CD4-positive, alpha-beta T cell (primary cell): ENCODE measurements at regions not wholly inside any gene's neighbourhood (a gene's known extent, or its start where the extent isn't known, plus 50 kb on each side); places are given as distances from the start of the nearest gene placed in this dataset.

Experiments
- ATAC-seq: fragments of 200-7000 bp; cut with Tn5 transposase; one replicate; pipeline ENCODE4 v1.10.0; 2022; ENCODE audit warnings: mild to moderate bottlenecking; ENCODE audit not compliant: poor library complexity
- CTCF ChIA-PET: fragments of 350-600 bp; sonication (Branson Sonifier 250); formaldehyde crosslinking; loops from one replicate; lab custom pipeline; 2021; ENCODE audit warnings: antibody characterized with exemption, inconsistent platforms; lab: Charles Lee
- POLR2A ChIA-PET: fragments of 350-600 bp; sonication (Branson Sonifier 250); formaldehyde crosslinking; loops from one replicate; lab custom pipeline; 2021; ENCODE audit warnings: antibody characterized with exemption, inconsistent platforms; lab: Charles Lee
- DNase-seq, 14 experiments: peaks; one replicate each; pipeline ENCODE4 v3.0.0-alpha.2; 2013 to 2020; ENCODE audit warnings: mixed read lengths in 2 of 14
- H3K27ac ChIP-seq, 2 donors: one replicate each; pipeline versions ENCODE4 v1.5.1 to v1.7.0; 2013; ENCODE audit warnings: low read length in 2 of 2, low read depth in 1 of 2, mild to moderate bottlenecking in 1 of 2
- H3K27me3 ChIP-seq, 2 experiments: 1 replicate in 1 of 2; 2 replicates in 1 of 2; pipeline versions ENCODE4 v1.6.1 to v1.7.0; 2013; ENCODE audit warnings: low read length in 2 of 2, control low read depth in 1 of 2, mild to moderate bottlenecking in 1 of 2, moderate library complexity in 1 of 2; ENCODE audit not compliant: insufficient read depth in 2 of 2, control insufficient read depth in 1 of 2
- H3K36me3 ChIP-seq: one replicate; pipeline ENCODE4 v1.6.1; 2013; ENCODE audit warnings: low read length, control low read depth; ENCODE audit not compliant: insufficient read depth
- H3K4me1 ChIP-seq: one replicate; pipeline ENCODE4 v1.6.1; 2013; ENCODE audit warnings: low read length, control low read depth; ENCODE audit not compliant: insufficient read depth
- H3K4me3 ChIP-seq: one replicate; pipeline ENCODE4 v1.5.1; 2013; ENCODE audit warnings: mild to moderate bottlenecking, low read length, moderate library complexity
- H3K9me3 ChIP-seq, 2 experiments: 1 replicate in 1 of 2; 2 replicates in 1 of 2; pipeline versions ENCODE4 v1.6.1 to v1.7.0; 2013; ENCODE audit warnings: low read length in 2 of 2, mild to moderate bottlenecking in 2 of 2, control low read depth in 1 of 2, moderate library complexity in 1 of 2; ENCODE audit not compliant: control insufficient read depth in 1 of 2, insufficient read depth in 1 of 2
- H3K27ac Mint-ChIP-seq: one replicate; pipeline ENCODE4 v1.8.0; 2020; ENCODE audit warnings: mixed read lengths
- H3K27me3 Mint-ChIP-seq: one replicate; pipeline ENCODE4 v1.8.0; 2021; ENCODE audit warnings: mixed read lengths
- H3K36me3 Mint-ChIP-seq: one replicate; pipeline ENCODE4 v1.8.0; 2021; ENCODE audit warnings: low read depth, mixed read lengths
- H3K4me1 Mint-ChIP-seq: one replicate; pipeline ENCODE4 v1.8.0; 2021; ENCODE audit warnings: low read depth, mixed read lengths
- H3K4me3 Mint-ChIP-seq: one replicate; pipeline ENCODE4 v1.8.0; 2020; ENCODE audit warnings: mild to moderate bottlenecking, mixed read lengths
- H3K9me3 Mint-ChIP-seq: one replicate; pipeline ENCODE4 v1.8.0; 2020; ENCODE audit warnings: mixed read lengths
- intact Hi-C, 2 experiments: fragments of 100-400 bp; cut with DNase I in 1 of 2; cut with micrococcal nuclease in 1 of 2; formaldehyde crosslinking; loops; one replicate each; pipeline versions ENCODE4 v1.15.1 to v1.9.0; 2023 to 2025; cut with DNase I, micrococcal nuclease
- TF ChIP-seq, protein P1 (sequence below): fragments of 200-600 bp; IDR thresholded peaks from one replicate; pipeline ENCODE4 v1.8.0; 2022; ENCODE audit warnings: antibody characterized with exemption, mild to moderate bottlenecking

DNA sequence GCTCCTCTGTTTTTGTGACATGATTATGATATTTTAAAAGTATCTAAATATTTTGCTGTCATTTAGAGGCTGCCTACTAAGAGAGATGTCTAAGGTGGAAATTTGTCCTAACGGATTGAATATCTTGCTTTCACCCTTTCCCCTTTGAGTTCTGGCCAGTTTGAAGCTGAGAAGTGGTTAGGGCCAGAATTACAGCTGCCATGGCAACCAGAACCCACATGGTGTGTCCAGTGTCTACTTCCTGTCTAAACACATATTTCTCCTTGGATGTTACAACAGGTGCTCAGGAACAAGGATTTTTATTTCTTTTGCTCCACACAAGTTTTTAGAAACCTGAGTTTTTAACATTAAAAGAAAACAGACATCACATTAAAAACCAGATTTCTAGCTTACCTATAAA, 335.1 kb upstream of the OR4E1 start:
- no peaks in the 10 kb centered on the region for H3K9me3 Mint-ChIP-seq
- ChIA-PET CTCF (no interaction called here), POLR2A (no interaction called here)
- H3K36me3 Mint-ChIP-seq: peaks cover 8% of the 10 kb centered on the region
- no peaks in the 10 kb centered on the region for H3K36me3 ChIP-seq
- H3K4me1 Mint-ChIP-seq: peaks cover 15% of the 10 kb centered on the region
- H3K27ac ChIP-seq: no peak overlapping the region
- H3K4me3 Mint-ChIP-seq: no peak overlapping the region
- peaks cover 5% of the 10 kb centered on the region for H3K4me1 ChIP-seq
- peak overlapping the region; percentile 90 for H3K27ac Mint-ChIP-seq
- no peak for ATAC-seq
- intact Hi-C loops: no loop called here
- no peaks in the 10 kb centered on the region for H3K27me3 ChIP-seq
- no peaks in the 10 kb centered on the region for H3K27me3 Mint-ChIP-seq
- DNase-seq: no peak
- TF ChIP-seq, protein P1, sequence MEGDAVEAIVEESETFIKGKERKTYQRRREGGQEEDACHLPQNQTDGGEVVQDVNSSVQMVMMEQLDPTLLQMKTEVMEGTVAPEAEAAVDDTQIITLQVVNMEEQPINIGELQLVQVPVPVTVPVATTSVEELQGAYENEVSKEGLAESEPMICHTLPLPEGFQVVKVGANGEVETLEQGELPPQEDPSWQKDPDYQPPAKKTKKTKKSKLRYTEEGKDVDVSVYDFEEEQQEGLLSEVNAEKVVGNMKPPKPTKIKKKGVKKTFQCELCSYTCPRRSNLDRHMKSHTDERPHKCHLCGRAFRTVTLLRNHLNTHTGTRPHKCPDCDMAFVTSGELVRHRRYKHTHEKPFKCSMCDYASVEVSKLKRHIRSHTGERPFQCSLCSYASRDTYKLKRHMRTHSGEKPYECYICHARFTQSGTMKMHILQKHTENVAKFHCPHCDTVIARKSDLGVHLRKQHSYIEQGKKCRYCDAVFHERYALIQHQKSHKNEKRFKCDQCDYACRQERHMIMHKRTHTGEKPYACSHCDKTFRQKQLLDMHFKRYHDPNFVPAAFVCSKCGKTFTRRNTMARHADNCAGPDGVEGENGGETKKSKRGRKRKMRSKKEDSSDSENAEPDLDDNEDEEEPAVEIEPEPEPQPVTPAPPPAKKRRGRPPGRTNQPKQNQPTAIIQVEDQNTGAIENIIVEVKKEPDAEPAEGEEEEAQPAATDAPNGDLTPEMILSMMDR: no peak
- no peak overlapping the region for H3K4me3 ChIP-seq
- H3K9me3 ChIP-seq: no peaks in the 10 kb centered on the region

DNA sequence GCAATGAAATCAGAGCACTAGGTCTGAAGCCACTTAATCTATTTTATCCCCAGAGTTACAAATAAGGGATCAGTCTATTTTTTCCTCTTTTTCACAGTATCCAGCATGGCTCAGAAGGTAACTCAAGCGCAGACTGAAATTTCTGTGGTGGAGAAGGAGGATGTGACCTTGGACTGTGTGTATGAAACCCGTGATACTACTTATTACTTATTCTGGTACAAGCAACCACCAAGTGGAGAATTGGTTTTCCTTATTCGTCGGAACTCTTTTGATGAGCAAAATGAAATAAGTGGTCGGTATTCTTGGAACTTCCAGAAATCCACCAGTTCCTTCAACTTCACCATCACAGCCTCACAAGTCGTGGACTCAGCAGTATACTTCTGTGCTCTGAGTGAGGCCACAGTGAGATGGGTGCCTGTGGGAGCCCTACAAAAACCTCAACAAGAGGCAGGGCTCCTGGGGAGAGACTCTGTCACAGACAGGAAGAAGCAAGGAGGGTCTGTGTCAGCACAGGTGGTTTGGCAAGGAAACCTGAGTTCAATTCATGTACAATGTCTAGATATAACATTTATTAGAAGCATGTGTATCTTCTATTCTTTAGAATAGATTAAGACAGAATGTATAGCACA, 334.3 kb upstream of the OR4E1 start:
- no peaks in the 10 kb centered on the region for H3K36me3 ChIP-seq
- Mint-ChIP-seq H3K4me1 (peaks cover 22% of the 10 kb centered on the region), H3K4me3 (peak overlapping the region; percentile 76), H3K9me3 (no peaks in the 10 kb centered on the region), H3K27me3 (no peaks in the 10 kb centered on the region), H3K27ac (peak overlapping the region; percentile 90), H3K36me3 (peaks cover 8% of the 10 kb centered on the region)
- ChIA-PET CTCF (no interaction called here), POLR2A (no interaction called here)
- no peaks in the 10 kb centered on the region for H3K9me3 ChIP-seq
- H3K27me3 ChIP-seq: no peaks in the 10 kb centered on the region
- intact Hi-C loops: no loop called here
- peak in 3 of 14 experiments; percentile 38 to 48 (median 44) for DNase-seq
- TF ChIP-seq, protein P1: no peak
- ATAC-seq: peak; percentile 45
- H3K27ac ChIP-seq: peak overlapping the region in 1 of 2 donors; percentile 21
- peak overlapping the region; percentile 26 for H3K4me3 ChIP-seq
- H3K4me1 ChIP-seq: peaks cover 7% of the 10 kb centered on the region

DNA sequence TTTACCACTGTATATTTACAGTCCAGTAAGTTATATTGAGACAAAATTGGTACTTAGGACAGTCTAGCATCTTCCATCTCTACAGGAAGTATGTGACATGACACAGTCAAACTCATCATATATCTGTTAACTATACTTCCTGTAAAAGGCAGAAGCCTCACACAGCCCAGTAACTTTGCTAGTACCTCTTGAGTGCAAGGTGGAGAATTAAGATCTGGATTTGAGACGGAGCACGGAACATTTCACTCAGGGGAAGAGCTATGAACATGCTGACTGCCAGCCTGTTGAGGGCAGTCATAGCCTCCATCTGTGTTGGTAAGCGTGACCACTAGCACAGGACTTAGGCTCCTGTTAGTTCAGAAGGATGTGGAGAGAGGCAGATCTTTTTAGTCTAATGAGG, 333.7 kb upstream of the OR4E1 start:
- peaks cover 8% of the 10 kb centered on the region for H3K36me3 Mint-ChIP-seq
- Histone ChIP-seq H3K4me3 (peak overlapping the region; percentile 26), H3K27ac (peak overlapping the region; percentile 21 to 30), H3K36me3 (no peaks in the 10 kb centered on the region), H3K4me1 (peaks cover 11% of the 10 kb centered on the region), H3K9me3 (no peaks in the 10 kb centered on the region), H3K27me3 (no peaks in the 10 kb centered on the region)
- H3K4me3 Mint-ChIP-seq: peak overlapping the region; percentile 76
- POLR2A ChIA-PET: no interaction called here
- ATAC-seq: peak; percentile 39
- H3K9me3 Mint-ChIP-seq: no peaks in the 10 kb centered on the region
- H3K27ac Mint-ChIP-seq: peak overlapping the region; percentile 90
- CTCF ChIA-PET: no interaction called here
- no peaks in the 10 kb centered on the region for H3K27me3 Mint-ChIP-seq
- intact Hi-C loops: no loop called here
- peaks cover 27% of the 10 kb centered on the region for H3K4me1 Mint-ChIP-seq
- peak in 3 of 14 experiments; percentile 6 to 38 (median 16) for DNase-seq
- TF ChIP-seq, protein P1: no peak
